22Rv1 (cell line): ENCODE measurements at regions not wholly inside any gene's neighbourhood (a gene's known extent, or its start where the extent isn't known, plus 50 kb on each side); places are given as distances from the start of the nearest gene placed in this dataset.

Source experiments
- H3K27ac ChIP-seq: fragments of 450-650 bp; 2 replicates; pipeline ENCODE4 v1.5.1; 2017
- ZFX ChIP-seq: fragments of 450-650 bp; IDR thresholded peaks from 2 replicates; pipeline ENCODE4 v1.6.1; 2017; ENCODE audit warnings: antibody characterized with exemption, borderline replicate concordance
- TF ChIP-seq, protein P1 (sequence below): fragments of 450-650 bp; IDR thresholded peaks from 2 replicates; pipeline ENCODE4 v1.5.1; 2017; ENCODE audit warnings: mild to moderate bottlenecking

DNA sequence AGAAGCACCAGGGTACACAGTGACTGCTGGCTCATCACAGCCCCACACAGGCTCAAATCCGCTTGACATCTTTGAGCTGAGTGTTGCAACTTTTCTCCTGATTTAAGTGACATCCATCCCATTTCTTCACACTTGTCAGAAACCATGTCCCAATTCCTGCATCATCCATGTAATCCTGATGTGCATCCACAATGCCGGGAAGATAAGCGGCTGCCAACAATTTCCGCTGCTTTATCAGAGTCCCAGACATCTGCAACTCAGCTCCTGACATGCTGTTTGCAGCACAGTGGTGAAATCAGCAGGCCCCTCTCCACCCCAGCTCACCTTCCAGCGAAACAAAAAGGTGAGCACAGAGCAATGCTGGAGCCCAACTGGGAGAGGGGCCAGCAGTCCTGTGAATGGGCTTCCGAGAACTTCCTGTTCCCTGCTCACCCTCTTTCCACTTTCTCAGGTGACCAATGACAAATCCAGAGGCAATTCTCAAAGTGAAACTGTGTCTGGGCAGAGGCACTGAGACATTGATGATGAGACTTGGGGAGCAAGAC lies 581.0 kb downstream of the AJAP1 start:
- no peak overlapping the region for H3K27ac ChIP-seq
- TF ChIP-seq, protein P1, sequence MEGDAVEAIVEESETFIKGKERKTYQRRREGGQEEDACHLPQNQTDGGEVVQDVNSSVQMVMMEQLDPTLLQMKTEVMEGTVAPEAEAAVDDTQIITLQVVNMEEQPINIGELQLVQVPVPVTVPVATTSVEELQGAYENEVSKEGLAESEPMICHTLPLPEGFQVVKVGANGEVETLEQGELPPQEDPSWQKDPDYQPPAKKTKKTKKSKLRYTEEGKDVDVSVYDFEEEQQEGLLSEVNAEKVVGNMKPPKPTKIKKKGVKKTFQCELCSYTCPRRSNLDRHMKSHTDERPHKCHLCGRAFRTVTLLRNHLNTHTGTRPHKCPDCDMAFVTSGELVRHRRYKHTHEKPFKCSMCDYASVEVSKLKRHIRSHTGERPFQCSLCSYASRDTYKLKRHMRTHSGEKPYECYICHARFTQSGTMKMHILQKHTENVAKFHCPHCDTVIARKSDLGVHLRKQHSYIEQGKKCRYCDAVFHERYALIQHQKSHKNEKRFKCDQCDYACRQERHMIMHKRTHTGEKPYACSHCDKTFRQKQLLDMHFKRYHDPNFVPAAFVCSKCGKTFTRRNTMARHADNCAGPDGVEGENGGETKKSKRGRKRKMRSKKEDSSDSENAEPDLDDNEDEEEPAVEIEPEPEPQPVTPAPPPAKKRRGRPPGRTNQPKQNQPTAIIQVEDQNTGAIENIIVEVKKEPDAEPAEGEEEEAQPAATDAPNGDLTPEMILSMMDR = no peak
- TF ChIP-seq ZFX = no peak

DNA sequence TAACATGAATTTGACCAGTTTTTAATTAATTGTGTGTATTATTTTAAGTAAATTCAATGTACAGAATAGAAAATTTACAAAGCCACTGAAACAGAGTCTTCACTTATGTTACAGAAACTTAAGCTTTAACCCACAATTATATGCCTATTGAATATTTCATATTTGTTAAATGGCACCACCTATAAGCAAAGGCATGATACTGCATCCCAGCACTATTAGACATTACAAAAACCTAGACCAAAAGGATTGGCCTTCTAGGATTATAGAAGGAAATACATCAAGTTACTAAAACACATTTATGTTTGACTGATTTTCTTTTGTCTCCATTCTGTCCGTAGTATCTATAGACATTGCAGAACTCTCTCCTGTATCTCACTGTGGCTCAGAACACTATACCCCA lies 578.1 kb downstream of the AJAP1 start:
- no peak for TF ChIP-seq ZFX
- H3K27ac ChIP-seq = no peak overlapping the region

DNA sequence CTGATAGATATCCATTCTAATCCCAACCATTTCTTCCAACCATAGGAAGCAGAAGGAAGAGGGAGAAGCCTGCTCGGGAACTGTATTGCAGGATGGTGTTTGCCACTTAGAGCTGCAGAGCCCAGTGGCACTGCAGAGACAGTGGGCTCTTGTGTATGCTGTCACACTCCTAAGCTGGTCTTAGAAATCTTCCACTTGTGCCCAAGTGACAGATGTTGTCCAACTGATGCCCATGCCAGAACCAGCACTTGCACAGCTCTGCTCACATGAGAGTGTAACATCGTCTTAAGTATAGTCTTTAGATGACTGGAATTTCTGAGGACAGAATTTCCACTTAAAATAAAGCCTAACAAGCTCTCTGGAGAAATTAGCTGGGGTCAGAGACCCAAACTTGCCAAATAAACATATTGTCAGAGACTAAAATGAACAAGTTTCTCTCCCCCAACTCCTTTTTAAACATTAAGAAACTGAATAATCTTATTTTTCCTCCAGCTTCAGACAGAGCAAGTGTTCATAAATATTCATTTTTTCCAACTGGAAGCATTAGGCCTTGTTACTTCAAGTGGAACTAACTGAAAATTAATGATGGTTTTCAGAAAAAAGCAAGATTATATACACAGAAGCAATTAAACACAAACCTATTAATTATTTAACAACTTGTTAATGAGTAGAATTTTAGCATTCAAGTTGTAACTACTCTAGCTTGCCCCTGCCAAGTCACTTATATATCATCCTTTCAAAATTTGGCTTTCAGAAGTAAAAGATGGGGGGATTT lies 577.3 kb downstream of the AJAP1 start:
- no peak overlapping the region for H3K27ac ChIP-seq
- no peak for TF ChIP-seq ZFX
- TF ChIP-seq, protein P1 = no peak

DNA sequence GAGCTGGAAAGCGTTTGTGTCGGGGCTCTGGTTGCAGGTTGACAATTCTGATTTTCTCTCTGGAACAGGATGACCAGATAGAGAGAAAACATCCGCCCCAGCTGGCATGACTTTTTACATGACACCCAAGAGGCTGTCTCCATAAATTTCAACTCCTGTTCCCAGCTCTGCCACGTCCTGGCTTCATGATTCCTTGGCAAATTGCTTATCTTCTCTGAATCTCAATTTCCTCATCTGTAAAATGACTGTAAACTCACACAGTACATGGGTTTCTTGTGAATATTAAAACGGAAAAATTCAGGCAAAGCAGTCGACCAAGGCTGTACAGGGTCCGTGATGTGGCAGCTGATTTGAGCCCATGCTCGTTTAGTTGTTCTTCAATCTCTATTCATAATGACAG lies 572.7 kb downstream of the AJAP1 start:
- TF ChIP-seq ZFX = no peak
- TF ChIP-seq, protein P1 = no peak
- H3K27ac ChIP-seq = no peak overlapping the region

DNA sequence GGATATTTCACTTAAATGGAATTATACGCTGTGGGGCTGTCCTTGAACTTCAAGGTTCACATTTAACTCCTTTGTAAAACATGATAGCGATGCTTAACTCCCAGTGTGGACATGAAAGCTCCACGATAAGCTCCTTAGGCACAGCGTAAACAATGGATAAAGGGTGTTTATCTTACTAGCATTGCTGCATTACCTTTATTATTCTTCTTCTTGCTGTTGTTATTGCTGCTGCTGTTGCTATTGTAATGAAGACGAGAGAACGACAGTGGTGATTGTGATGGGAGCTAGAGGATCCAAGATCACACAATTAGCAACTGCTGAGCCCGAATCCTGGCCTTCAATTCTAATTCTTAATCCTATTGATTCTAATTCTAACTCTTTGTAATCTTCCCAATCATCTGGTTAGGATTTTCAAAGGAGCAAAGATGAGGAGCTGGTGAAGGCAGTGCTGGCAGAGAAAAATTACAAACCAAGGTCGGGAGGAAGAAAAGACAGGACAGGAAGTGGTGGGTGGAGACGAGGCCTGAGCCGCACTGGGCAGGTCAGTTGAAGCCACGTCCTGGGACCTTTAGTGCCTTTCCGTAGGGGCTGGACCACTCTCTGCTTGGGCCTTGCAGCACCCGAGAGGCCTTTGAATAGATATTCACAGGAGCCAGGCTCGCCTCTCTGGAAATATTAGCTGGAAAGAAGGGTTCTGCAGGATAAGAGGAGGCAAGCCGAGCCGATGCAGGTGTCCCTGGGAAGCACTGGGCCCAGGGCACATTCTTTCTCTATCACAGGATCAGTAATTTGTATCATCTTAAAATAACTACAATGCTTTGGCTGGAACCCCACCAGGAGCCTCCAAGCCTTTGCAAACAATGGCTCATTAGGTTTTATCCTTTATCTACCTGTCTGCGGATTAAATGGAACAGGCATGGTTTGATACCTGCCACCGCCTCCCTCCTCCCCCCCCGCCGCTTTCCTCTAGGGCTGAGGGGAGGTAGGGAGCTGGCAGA lies 571.6 kb downstream of the AJAP1 start:
- TF ChIP-seq, protein P1 = no peak
- TF ChIP-seq ZFX = no peak
- no peak overlapping the region for H3K27ac ChIP-seq

DNA sequence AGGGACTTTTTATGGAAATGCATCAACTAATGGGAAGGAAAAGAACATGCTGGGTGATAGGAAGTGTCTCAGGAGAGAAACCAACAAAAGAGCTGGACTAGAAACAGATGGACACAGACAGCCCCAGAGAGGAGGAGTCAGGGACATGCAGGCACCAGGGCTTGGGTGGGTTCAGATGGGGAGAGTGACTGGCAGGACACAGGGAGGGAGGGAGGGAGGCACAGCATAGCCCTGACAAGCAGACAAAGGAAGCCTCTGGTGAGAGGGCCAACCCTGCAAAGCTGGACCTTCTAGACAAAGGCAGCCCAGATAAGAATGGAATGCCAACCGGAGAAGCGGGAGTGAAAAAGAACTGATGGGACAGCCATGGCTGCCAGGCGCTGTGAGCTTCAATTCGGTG lies 568.8 kb downstream of the AJAP1 start:
- TF ChIP-seq, protein P1 = no peak
- TF ChIP-seq ZFX = no peak

DNA sequence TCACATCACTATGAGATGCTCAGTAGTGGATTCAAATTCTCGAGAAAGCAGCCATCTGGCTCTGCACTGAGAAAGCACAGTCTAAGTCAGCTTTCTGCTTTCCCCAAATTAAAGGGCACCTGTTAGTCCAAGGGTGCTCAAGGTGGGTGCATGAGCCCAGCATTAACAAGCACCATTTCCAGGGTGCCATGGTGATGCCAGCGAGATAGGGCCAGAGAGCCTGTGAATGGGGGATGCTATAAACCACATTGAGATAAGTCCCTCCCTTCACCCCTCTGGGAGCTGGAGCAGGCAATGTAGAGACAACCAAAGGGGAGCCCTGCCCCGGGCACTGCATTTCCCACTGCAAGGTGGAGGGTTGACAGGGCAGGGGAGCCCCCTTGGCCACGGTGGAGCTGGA lies 568.2 kb downstream of the AJAP1 start:
- TF ChIP-seq ZFX = no peak
- TF ChIP-seq, protein P1 = no peak
- no peak overlapping the region for H3K27ac ChIP-seq

More for the DNA sequence above, 568.8 kb downstream of the AJAP1 start:
- H3K27ac ChIP-seq = no peak overlapping the region
